Fibroblast of skin of left quadriceps (primary cell): ENCODE measurements at regions not wholly inside any gene's neighbourhood (a gene's known extent, or its start where the extent isn't known, plus 50 kb on each side); places are given as distances from the start of the nearest gene placed in this dataset.
A peak's percentile ranks its signal among the peaks of the same experiment; 100 is the strongest.

Experiments used
- DNase-seq, 2 experiments: peaks; one replicate each; pipeline ENCODE4 v3.0.0-alpha.2; 2013; ENCODE audit warnings: low read depth in 2 of 2

GRCh38 chr14:80379035-80379434 lies 167.7 kb upstream of the DIO2 start:
- DNase-seq, result no peak

DNA sequence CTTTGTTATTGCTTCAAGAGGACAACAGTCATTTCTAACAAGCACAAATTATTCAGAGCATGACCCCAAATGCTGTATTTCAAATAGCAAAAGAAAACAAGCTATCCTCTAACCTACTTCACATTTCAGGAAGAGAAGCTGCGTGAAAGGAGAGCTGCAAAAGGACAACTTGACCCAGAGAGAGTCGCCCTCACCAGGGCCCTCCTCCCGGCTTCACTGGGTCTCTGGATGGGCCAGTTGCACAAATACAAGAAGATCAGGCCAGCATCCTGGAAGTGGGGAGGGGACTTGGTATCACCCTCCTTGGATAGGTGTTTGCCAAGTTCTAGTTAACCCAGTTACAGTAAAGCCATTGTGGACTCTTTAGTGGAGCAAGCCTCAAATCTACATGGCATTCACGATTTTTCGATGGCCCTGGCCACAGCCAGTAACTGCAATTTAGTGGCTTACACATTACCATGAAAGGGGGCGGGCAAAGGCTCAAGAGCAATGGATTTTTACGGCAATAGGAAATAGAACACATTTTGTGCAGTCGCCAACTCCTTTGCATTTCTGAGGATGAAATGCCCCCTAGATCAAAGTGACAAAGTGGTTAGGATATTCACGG lies 166.9 kb upstream of the DIO2 start:
- DNase-seq, result no peak

DNA sequence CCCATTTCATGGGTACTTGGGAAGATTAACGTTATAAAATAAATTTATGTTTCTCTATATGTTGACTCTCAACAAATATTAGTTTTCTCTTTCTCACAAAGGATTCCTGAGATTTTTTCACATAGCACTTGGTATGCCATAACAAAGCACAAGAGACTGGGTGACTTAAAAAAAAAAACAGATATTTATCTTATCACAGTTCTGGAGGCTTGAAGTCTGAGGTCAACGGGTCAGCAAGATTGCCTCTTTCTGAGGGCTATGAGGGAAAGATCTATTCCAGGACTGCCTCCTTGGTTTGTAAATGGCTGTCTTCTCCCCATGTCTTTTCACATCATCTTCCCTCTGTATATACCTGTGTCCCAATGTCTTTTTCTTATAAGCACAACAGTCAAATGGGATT lies 153.5 kb upstream of the DIO2 start:
- DNase-seq, result no peak

- no peak for DNase-seq
Measured at GRCh38 chr14:80364274-80364673, 153.0 kb upstream of the DIO2 start.

GRCh38 chr14:80358112-80358511 lies 146.8 kb upstream of the DIO2 start:
- DNase-seq, result no peak

- DNase-seq, result peak in 1 of 2 experiments; percentile 3
Measured at GRCh38 chr14:80356413-80356812, 145.1 kb upstream of the DIO2 start.

GRCh38 chr14:80354860-80355581 lies 143.7 kb upstream of the DIO2 start:
- no peak for DNase-seq

GRCh38 chr14:80352471-80352870 lies 141.2 kb upstream of the DIO2 start:
- DNase-seq, result no peak

GRCh38 chr14:80350707-80351106 lies 139.4 kb upstream of the DIO2 start:
- no peak for DNase-seq

GRCh38 chr14:80346395-80346794 lies 135.1 kb upstream of the DIO2 start:
- no peak for DNase-seq

- no peak for DNase-seq
Measured at GRCh38 chr14:80344208-80344607, 132.9 kb upstream of the DIO2 start.

DNA sequence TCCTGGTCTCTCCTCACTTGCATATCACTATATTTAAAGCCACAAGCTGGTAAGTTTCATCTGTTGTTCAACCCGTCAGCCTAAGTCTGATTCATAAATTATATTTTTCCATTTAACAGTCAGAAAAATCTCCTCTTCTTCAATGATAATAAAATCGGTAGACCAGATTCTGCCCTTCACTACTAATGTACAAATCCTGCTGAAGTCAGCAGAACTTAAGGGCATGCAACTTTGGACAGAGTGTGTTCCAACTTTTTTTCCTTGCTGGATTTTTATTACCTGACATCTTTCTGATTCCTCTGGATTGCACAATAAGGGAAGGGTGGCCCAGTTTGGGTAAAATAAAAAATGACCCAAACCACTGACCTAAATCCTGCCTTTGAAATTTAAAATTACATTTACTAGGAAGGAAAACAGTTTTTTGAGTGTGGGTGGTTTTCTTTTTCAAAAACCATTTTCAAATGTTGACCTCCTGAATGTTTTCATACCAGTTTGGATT lies 125.4 kb upstream of the DIO2 start:
- no peak for DNase-seq

- no peak for DNase-seq
Measured at GRCh38 chr14:80325688-80326087, 114.4 kb upstream of the DIO2 start.

DNA sequence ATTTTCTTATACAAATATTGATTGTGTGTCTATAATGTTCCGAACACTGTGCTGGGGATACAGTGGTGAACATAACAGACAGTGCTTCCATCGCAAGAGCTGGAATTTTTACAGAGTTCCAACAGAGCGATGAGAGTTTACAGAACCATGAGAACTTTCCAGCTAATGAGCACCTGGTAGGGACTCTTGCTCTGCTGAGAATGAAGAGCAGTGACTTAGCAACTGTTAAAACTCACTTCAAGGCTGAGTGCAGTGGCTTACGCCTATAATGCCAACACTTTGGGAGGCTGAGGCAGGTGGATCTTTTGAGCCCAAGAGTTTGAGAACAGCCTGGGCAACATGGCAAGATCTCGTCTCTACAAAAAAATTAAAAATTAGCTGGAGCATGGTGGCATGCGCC lies 113.8 kb upstream of the DIO2 start:
- DNase-seq, result no peak

GRCh38 chr14:80324649-80325048 lies 113.3 kb upstream of the DIO2 start:
- no peak for DNase-seq

GRCh38 chr14:80323038-80323665 lies 111.8 kb upstream of the DIO2 start:
- DNase-seq, result no peak

DNA sequence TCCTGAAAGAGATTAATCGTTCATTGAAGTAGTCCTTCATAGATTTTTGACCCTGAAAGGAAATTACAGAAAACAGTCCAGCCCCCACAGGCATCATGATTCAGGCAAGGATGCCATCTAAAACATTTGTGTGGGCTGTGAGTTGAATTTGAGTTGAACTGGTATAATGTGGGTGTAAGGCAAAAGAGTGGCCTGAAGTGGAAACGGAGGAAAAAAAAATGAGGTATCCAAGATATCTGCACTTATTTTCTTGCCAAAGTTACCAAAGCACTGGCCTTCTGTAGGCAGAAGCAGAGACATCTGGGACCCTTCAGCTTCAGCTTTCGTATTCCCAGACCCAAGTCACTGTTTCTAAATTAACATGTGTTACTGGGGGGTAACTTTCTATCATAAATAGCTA lies 105.1 kb upstream of the DIO2 start:
- no peak for DNase-seq

DNA sequence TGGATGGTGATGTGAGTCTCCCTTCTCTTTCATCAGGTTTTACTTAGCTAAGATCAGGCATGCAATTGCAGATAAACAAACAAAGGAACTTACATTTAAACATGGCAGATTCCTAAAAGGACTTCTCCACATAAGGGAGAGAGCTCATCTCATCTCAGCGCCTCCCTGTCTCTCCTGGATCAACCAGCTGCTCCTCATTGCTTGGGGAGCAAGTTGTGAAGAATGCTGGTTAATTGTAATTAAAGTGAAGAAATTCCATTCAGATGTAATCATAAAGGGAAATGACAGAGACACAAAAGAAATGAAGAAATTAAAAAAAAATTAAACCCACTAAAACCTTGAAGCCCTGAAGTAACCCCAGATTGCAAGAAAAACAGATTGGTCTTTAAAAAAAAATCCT lies 104.4 kb upstream of the DIO2 start:
- peak; percentile 14 to 25 for DNase-seq

GRCh38 chr14:80313806-80314205 lies 102.5 kb upstream of the DIO2 start:
- peak; percentile 3 to 10 for DNase-seq

- no peak for DNase-seq
Measured at GRCh38 chr14:80310938-80311750, 99.8 kb upstream of the DIO2 start.

DNA sequence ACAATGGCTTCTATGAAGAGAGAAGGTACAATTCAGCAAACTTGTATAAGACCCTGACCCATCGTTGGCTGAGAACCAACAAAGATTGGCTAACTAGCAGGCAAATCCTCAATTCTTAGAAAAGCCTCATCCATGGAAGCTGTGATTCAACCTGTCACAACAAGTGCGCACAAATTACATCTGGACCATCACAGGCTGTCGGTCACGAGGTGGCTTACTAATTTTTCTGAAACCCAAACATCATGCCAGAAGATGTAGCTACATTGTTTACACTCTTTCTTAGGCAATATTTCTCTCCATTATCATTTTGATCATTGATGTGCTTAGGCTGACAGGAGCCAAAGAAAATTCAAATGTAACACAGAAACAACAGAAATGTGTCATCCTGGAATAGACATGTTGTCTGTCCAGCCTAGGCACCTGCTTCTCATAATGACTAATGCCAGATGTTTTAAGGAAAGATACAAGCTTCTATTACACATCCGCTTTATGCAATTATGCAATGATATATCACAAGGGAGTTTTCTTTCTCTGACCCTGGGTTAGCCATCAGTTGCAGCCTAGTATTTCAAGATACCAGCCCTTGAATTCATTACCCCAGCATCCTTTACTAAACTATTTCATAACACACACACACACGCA lies 92.9 kb upstream of the DIO2 start:
- no peak for DNase-seq

GRCh38 chr14:80300351-80300750 lies 89.0 kb upstream of the DIO2 start:
- no peak for DNase-seq
